ENCODE measurements at regions not wholly inside any gene's neighbourhood (a gene's known extent, or its start where the extent isn't known, plus 50 kb on each side); places are given as distances from the start of the nearest gene placed in this dataset.
A peak's percentile ranks its signal among the peaks of the same experiment; 100 is the strongest.

DNA sequence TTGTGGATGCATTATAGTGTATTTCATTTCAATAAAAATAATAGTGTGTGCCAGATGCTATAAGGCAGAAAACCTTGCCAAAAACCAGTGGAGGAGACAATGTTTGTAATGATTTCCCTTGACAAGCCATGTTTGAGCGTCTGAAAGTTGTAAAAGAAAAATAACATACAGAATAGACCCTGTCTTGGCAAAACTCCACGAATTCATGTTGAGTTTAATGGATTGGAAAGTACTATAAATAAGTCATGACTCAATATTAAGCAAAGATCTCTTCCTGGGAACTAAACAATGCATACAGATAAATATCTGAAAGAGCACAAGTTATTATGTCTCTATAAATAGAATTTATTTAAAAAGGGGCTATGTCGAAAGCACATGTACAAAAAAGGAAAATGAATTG is 543.5 kb downstream of the GABRG1 start:
- intact Hi-C loops (cut with DNase I) = no loop called here
- Histone ChIP-seq H3K36me3 (no peaks in the 10 kb centered on the region), H3K27ac (no peak overlapping the region), H3K4me3 (no peak overlapping the region), H3K9me3 (peaks cover 0 to 9% of the 10 kb centered on the region in 2 donors), H3K4me1 (no peaks in the 10 kb centered on the region), H3K27me3 (no peaks in the 10 kb centered on the region)
- peak in 1 of 4 donors; percentile 21 for DNase-seq
- ATAC-seq = no peak
- TF ChIP-seq, protein P1, sequence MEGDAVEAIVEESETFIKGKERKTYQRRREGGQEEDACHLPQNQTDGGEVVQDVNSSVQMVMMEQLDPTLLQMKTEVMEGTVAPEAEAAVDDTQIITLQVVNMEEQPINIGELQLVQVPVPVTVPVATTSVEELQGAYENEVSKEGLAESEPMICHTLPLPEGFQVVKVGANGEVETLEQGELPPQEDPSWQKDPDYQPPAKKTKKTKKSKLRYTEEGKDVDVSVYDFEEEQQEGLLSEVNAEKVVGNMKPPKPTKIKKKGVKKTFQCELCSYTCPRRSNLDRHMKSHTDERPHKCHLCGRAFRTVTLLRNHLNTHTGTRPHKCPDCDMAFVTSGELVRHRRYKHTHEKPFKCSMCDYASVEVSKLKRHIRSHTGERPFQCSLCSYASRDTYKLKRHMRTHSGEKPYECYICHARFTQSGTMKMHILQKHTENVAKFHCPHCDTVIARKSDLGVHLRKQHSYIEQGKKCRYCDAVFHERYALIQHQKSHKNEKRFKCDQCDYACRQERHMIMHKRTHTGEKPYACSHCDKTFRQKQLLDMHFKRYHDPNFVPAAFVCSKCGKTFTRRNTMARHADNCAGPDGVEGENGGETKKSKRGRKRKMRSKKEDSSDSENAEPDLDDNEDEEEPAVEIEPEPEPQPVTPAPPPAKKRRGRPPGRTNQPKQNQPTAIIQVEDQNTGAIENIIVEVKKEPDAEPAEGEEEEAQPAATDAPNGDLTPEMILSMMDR (IDR thresholded peaks at IDR 0.05) = no peak

DNA sequence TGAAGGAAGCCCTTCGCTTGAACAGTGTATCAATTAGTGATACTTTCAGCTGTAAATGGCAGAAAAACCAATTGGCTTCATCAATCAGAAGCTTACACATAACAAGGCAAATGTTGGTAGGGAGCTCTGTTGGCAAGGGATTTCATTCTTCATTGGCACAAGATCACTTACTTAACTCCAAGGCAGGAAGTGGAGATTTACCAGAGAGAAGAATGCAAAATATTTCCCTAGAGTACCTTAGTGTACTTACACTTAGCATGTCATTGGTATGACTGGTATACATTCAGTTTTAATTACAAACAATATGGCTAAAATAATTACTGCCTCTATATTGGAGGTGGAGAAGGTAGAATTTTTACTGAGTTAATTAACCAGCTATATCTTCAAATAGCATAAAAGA is 545.0 kb downstream of the GABRG1 start:
- ATAC-seq (peak; percentile 33), DNase-seq (no peak)
- no peaks in the 10 kb centered on the region for H3K27me3 ChIP-seq
- no peaks in the 10 kb centered on the region for H3K36me3 ChIP-seq
- intact Hi-C loops (cut with DNase I) = no loop called here
- TF ChIP-seq, protein P1 (IDR thresholded peaks at IDR 0.05) = no peak
- peaks cover 0 to 7% of the 10 kb centered on the region in 2 donors for H3K9me3 ChIP-seq
- no peaks in the 10 kb centered on the region for H3K4me1 ChIP-seq
- no peak overlapping the region for H3K27ac ChIP-seq
- no peak overlapping the region for H3K4me3 ChIP-seq

DNA sequence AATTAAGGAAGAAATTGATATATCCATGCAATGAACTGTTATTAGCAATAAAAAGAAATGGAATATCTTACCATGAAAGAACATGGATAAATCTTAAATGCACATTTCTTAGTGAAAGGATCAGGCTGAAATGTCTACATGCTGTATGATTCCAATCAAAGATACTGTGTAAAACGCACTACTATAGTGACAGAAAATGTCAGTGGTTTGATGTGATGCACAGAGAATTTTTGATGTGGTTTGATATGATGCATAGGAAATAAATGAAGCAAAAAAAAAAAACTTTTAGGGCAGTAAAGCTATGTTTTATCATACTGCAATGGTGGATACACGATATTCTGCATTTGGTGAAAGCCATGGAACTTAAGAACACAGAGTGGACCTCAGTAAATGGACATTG is 547.6 kb downstream of the GABRG1 start:
- no peaks in the 10 kb centered on the region for H3K4me1 ChIP-seq

DNA sequence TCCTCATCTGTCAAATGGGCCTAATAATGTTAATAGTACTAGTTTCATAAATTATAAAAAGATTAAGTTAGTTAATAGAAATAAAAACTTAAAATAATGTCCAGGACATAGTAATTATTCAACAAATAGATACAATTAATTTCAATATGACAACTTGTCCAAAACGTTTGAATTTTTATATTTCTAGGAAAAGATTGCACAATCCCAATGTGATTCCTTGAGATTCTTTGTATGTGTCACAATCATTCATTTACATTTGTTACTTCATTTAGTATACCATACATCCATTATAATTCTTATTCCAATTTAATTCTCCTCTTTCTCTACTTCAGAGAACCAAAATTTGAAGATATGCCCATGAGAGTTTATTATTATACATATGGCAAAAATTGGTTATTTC is 554.2 kb downstream of the GABRG1 start:
- Histone ChIP-seq H3K4me3 (no peak overlapping the region), H3K27ac (no peak overlapping the region), H3K36me3 (no peaks in the 10 kb centered on the region), H3K27me3 (no peaks in the 10 kb centered on the region), H3K4me1 (no peaks in the 10 kb centered on the region), H3K9me3 (peaks cover 0 to 5% of the 10 kb centered on the region in 2 donors)
- TF ChIP-seq, protein P1 (IDR thresholded peaks at IDR 0.05) = no peak
- intact Hi-C loops (cut with DNase I) = no loop called here
- no peak for ATAC-seq
- DNase-seq = no peak

More for the DNA sequence above, 547.6 kb downstream of the GABRG1 start:
- H3K4me3 ChIP-seq = no peak overlapping the region
- no peaks in the 10 kb centered on the region for H3K36me3 ChIP-seq
- no peak overlapping the region for H3K27ac ChIP-seq
- intact Hi-C loops (cut with DNase I) = no loop called here
- TF ChIP-seq, protein P1 (IDR thresholded peaks at IDR 0.05) = no peak
- peaks cover 0 to 7% of the 10 kb centered on the region in 2 donors for H3K9me3 ChIP-seq
- H3K27me3 ChIP-seq = no peaks in the 10 kb centered on the region
- ATAC-seq (no peak), DNase-seq (no peak)

DNA sequence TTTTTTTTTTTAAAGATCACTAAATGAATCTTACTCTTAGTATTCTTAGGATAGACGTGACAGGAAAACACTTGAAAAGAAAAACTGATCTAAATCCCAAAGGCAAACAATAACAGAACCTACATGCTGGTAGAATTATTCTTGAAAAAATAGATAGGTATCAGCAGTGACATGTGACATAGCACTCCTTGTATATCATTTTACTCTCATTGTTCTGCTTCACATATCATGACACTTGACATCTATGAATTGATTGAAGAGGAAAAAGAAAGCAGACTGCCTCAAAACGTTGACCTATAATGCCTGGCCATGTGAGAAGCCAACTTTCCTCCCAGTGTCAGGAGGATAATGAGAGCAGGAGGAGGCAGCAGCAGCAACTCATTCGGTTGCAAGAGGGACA is 555.2 kb downstream of the GABRG1 start:
- intact Hi-C loops (cut with DNase I) = no loop called here
- H3K9me3 ChIP-seq = peaks cover 0 to 3% of the 10 kb centered on the region in 2 donors
- H3K27ac ChIP-seq = no peak overlapping the region
- DNase-seq (no peak), ATAC-seq (no peak)
- H3K4me3 ChIP-seq = no peak overlapping the region
- no peaks in the 10 kb centered on the region for H3K27me3 ChIP-seq
- H3K4me1 ChIP-seq = no peaks in the 10 kb centered on the region
- TF ChIP-seq, protein P1 (IDR thresholded peaks at IDR 0.05) = no peak
- no peaks in the 10 kb centered on the region for H3K36me3 ChIP-seq

Data from left lung (tissue), 4 donors.